ENCODE measurements at regions not wholly inside any gene's neighbourhood (a gene's known extent, or its start where the extent isn't known, plus 50 kb on each side); places are given as distances from the start of the nearest gene placed in this dataset.

DNA sequence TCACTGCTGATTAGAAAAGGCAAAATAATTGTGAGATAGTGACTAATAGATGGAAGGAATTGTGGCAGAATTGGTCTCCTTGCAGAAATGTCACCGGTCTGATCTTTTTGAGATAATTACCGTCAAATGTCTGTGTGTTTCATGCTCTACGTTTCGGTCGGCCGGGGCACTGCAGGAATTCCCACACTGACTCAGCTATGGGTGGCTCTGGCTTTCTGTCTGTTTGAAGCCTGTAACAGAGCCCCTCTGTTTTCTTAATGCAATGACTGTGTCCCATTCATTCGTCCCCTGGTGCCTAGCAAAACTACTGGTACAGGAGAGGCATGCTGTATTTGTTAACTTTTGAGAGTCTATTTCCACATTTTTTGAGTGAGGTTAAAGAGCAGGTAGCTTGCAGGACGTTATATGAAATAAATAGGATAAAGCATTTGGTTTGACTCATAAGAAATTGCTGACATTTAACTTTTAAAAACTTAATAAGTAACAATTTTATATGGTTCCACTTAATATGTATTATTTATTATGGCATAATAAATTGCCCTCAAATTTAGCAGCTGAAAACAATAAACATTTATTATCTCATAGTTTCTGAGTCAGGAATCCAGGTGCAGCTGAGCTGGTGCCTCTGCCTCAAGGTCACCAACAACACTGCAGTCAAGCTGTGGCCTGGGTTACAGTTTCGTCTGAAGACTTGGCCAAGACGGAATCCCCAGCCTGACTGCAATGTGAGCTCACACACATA, 53.3 kb upstream of the CTBP2 start:
- peak; percentile 68 for DNase-seq (ENCODE audit: low spot score)

DNA sequence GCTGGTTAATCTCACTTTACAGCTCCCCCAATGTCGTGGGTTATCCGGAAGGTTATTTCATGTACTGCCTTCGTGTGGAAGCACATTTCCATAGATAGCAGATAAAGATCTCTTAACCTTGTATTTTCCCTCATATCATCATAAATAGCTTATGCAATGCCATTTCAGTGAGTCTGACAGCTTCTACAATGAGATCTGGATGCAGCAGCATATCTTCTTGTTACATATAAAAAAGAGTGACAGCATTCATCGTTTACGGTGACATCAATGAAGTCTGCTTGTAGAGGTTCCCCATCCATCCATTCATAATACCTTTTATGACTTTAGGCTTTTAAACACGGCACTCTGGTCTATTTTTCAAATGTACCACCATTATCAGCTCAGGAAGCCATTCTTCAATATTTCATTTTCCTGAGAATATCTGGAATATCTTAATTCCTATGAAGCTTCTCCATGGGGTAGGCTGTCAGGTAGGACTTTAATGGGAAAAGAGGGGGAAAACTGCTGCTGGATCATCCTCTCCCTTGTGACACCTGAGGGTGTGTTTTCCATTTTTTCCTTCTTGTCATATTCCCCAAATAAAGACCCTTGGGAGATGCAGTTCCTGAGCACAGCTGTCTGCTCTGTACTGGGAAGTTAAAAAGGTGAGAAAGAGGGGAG, 51.9 kb upstream of the CTBP2 start:
- DNase-seq (ENCODE audit: low spot score): no peak
